Natural killer cell (primary cell): ENCODE measurements at regions not wholly inside any gene's neighbourhood (a gene's known extent, or its start where the extent isn't known, plus 50 kb on each side); places are given as distances from the start of the nearest gene placed in this dataset.

Experiments
- ATAC-seq, 3 donors: fragments of 150-1000 bp in 2 of 3; fragments of 200-7000 bp in 1 of 3; cut with Tn5 transposase; 1 replicate in 1 of 3; 2 replicates in 2 of 3; pipeline ENCODE4 v1.10.0; 2021; ENCODE audit warnings: mild to moderate bottlenecking in 2 of 3, moderate library complexity in 2 of 3
- DNase-seq, 2 donors: peaks; one replicate each; pipeline versions ENCODE4 v3.0.0 to v3.0.0-alpha.2; 2013 to 2021; ENCODE audit warnings: mixed read lengths in 1 of 2
- H3K27ac ChIP-seq: one replicate; pipeline ENCODE4 v1.5.1; 2013; ENCODE audit warnings: mild to moderate bottlenecking, low read length
- H3K27me3 ChIP-seq: one replicate; pipeline ENCODE4 v1.6.1; 2013; ENCODE audit warnings: low read length; ENCODE audit not compliant: control insufficient read depth, insufficient read depth
- H3K36me3 ChIP-seq: one replicate; pipeline ENCODE4 v1.6.1; 2013; ENCODE audit warnings: low read length; ENCODE audit not compliant: control insufficient read depth, insufficient read depth
- H3K4me1 ChIP-seq: one replicate; pipeline ENCODE4 v1.6.1; 2013; ENCODE audit warnings: low read length; ENCODE audit not compliant: control insufficient read depth, insufficient read depth
- H3K4me3 ChIP-seq: one replicate; pipeline ENCODE4 v1.5.1; 2013; ENCODE audit warnings: low read length
- H3K9me3 ChIP-seq: one replicate; pipeline ENCODE4 v1.6.1; 2013; ENCODE audit warnings: low read length; ENCODE audit not compliant: control insufficient read depth, insufficient read depth
- H3K27ac Mint-ChIP-seq, 2 donors: one replicate each; pipeline ENCODE4 v1.8.0; 2022; ENCODE audit warnings: mild to moderate bottlenecking in 2 of 2, mixed read lengths in 2 of 2, moderate library complexity in 1 of 2
- H3K27me3 Mint-ChIP-seq, 2 donors: one replicate each; pipeline ENCODE4 v1.8.0; 2022; ENCODE audit warnings: low read depth in 2 of 2, mixed read lengths in 2 of 2
- H3K36me3 Mint-ChIP-seq: one replicate; pipeline ENCODE4 v1.8.0; 2022; ENCODE audit warnings: mixed read lengths
- H3K4me1 Mint-ChIP-seq, 2 donors: one replicate each; pipeline ENCODE4 v1.8.0; 2022; ENCODE audit warnings: mixed read lengths in 2 of 2
- H3K4me3 Mint-ChIP-seq: one replicate; pipeline ENCODE4 v1.8.0; 2022; ENCODE audit warnings: mild to moderate bottlenecking, moderate library complexity, mixed read lengths
- H3K9me3 Mint-ChIP-seq, 2 donors: one replicate each; pipeline ENCODE4 v1.8.0; 2022; ENCODE audit warnings: mixed read lengths in 2 of 2
- CTCF ChIP-seq: fragments of 200-600 bp; IDR thresholded peaks from one replicate; pipeline ENCODE4 v1.8.0; 2022; ENCODE audit warnings: antibody characterized with exemption
- WGBS: methylation state at CpG from one replicate; pipeline ENCODE4 v1.1.7; 2013; ENCODE audit warnings: missing lambda C conversion rate; ENCODE audit not compliant: insufficient coverage; 5-methylcytosine and 5-hydroxymethylcytosine counted together
- intact Hi-C: fragments of 100-400 bp; cut with micrococcal nuclease; formaldehyde crosslinking; loops from one replicate; pipeline ENCODE4 v1.14.2; 2022

- Mint-ChIP-seq H3K9me3 (peaks cover 15 to 22% of the 10 kb centered on the region in 2 donors), H3K4me3 (no peak overlapping the region), H3K27ac (no peak overlapping the region), H3K4me1 (no peaks in the 10 kb centered on the region), H3K27me3 (no peaks in the 10 kb centered on the region), H3K36me3 (peaks cover 7% of the 10 kb centered on the region)
- intact Hi-C loops, result no loop called here
- Histone ChIP-seq H3K4me1 (no peaks in the 10 kb centered on the region), H3K9me3 (peaks cover 5% of the 10 kb centered on the region), H3K27me3 (no peaks in the 10 kb centered on the region), H3K27ac (no peak overlapping the region), H3K36me3 (no peaks in the 10 kb centered on the region), H3K4me3 (no peak overlapping the region)
- DNase-seq (no peak), ATAC-seq (no peak)
- no peak for TF ChIP-seq CTCF
- WGBS, result no CpG with 5 or more reads among the region's 3 CpGs
Measured at GRCh38 chr13:83332751-83333150, 549.5 kb downstream of the SLITRK1 start.

- Mint-ChIP-seq H3K27ac (no peak overlapping the region), H3K4me3 (no peak overlapping the region), H3K36me3 (peaks cover 15% of the 10 kb centered on the region), H3K27me3 (no peaks in the 10 kb centered on the region), H3K4me1 (no peaks in the 10 kb centered on the region), H3K9me3 (peaks cover 16 to 30% of the 10 kb centered on the region in 2 donors)
- H3K9me3 ChIP-seq, result peaks cover 8% of the 10 kb centered on the region
- no peaks in the 10 kb centered on the region for H3K36me3 ChIP-seq
- no peak for TF ChIP-seq CTCF
- WGBS, result 88% methylated on average over 5 of the region's 5 CpGs
- no peaks in the 10 kb centered on the region for H3K4me1 ChIP-seq
- DNase-seq, result no peak
- no peak overlapping the region for H3K27ac ChIP-seq
- no peaks in the 10 kb centered on the region for H3K27me3 ChIP-seq
- intact Hi-C loops, result no loop called here
- no peak for ATAC-seq
- no peak overlapping the region for H3K4me3 ChIP-seq
Measured at GRCh38 chr13:83327091-83327490, 555.2 kb downstream of the SLITRK1 start.

GRCh38 chr13:83325125-83325853 lies 557.0 kb downstream of the SLITRK1 start:
- peaks cover 13 to 29% of the 10 kb centered on the region in 2 donors for H3K9me3 Mint-ChIP-seq

More at GRCh38 chr13:83325125-83325853, 557.0 kb downstream of the SLITRK1 start:
- WGBS, result 78% methylated on average over 1 of the region's 2 CpGs
- Histone ChIP-seq H3K4me1 (no peaks in the 10 kb centered on the region), H3K27me3 (no peaks in the 10 kb centered on the region), H3K27ac (no peak overlapping the region), H3K36me3 (no peaks in the 10 kb centered on the region), H3K4me3 (no peak overlapping the region), H3K9me3 (peaks cover 12% of the 10 kb centered on the region)
- Mint-ChIP-seq H3K36me3 (peaks cover 15% of the 10 kb centered on the region), H3K27me3 (no peaks in the 10 kb centered on the region), H3K4me3 (no peak overlapping the region), H3K4me1 (no peaks in the 10 kb centered on the region), H3K27ac (no peak overlapping the region)
- DNase-seq (no peak), ATAC-seq (no peak)
- TF ChIP-seq CTCF, result no peak
- intact Hi-C loops, result no loop called here
